ENCODE measurements at regions not wholly inside any gene's neighbourhood (a gene's known extent, or its start where the extent isn't known, plus 50 kb on each side); places are given as distances from the start of the nearest gene placed in this dataset.

DNA sequence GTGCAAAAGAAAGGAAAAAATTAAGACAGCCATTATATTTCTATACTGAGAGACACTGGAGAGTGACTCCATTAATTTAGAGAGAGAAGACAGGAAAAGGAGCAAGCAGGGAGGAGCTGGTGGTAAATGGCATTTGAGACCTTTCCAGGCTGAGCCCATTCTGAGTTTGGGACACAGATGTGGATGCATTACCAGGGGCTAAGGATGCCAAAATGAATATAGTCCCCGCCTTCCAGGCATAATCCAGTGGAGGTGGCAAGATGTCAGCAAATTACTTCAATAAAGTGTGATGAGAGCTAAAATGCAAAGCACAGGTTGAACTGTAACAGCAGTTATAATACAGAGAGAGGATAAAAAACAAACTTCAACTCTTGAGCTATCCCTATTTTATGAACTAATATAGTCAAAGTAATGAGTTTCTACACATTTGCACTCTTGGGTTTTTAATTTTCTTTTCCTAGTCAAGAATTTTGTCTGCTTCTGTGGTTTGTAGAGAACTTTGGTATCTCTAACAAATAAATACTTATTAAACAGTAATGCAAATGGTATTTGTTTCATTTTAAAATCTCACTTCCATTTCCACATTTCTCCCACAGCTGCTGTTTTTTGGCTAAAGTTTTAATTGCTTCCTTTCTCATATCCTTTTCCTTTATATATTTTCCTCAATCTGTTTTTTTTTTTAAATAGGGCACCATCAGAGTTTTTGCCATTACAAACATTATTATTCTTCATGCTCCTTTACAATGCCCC is 228.2 kb upstream of the KCNK2 start:
- no peaks in the 10 kb centered on the region for H3K27me3 ChIP-seq (ENCODE audit: insufficient read depth, low read length, poor library complexity, severe bottlenecking)
- H3K4me1 ChIP-seq (ENCODE audit: insufficient read depth, low read length, poor library complexity, severe bottlenecking), result no peaks in the 10 kb centered on the region
- no peaks in the 10 kb centered on the region for H3F3A ChIP-seq (ENCODE audit: low read depth)
- no peaks in the 10 kb centered on the region for H3K79me2 ChIP-seq (ENCODE audit: insufficient read depth, low read length)
- no peak overlapping the region for H3K4me2 ChIP-seq (ENCODE audit: low read depth, low read length, poor library complexity, severe bottlenecking)
- H3K36me3 ChIP-seq (ENCODE audit: insufficient read depth, low read length), result no peaks in the 10 kb centered on the region
- H4K20me1 ChIP-seq (ENCODE audit: insufficient read depth, low read length, poor library complexity, severe bottlenecking), result no peaks in the 10 kb centered on the region
- no peaks in the 10 kb centered on the region for H3K9me2 ChIP-seq (replicated peaks; ENCODE audit: low read depth, low read length)
- H3K4me3 ChIP-seq (ENCODE audit: low read length, poor library complexity, severe bottlenecking), result no peak overlapping the region
- no peak overlapping the region for H2AFZ ChIP-seq (ENCODE audit: low read length)
- no peaks in the 10 kb centered on the region for H3K9me3 ChIP-seq (ENCODE audit: insufficient read depth, low read depth, low read length)
- TF ChIP-seq CTCF (conservative IDR thresholded peaks at IDR 0.05; ENCODE audit: low read length) (no peak), EZH2phosphoT487 (IDR thresholded peaks at IDR 0.05; ENCODE audit: borderline replicate concordance) (no peak)
- H3K9ac ChIP-seq (ENCODE audit: low read depth, low read length, poor library complexity, severe bottlenecking), result no peak overlapping the region

GRCh38 chr1:214856843-214857242 is 225.7 kb upstream of the KCNK2 start:
- no peak overlapping the region for H3K9ac ChIP-seq (ENCODE audit: low read depth, low read length, poor library complexity, severe bottlenecking)
- TF ChIP-seq CTCF (conservative IDR thresholded peaks at IDR 0.05; ENCODE audit: low read length) (no peak), EZH2phosphoT487 (IDR thresholded peaks at IDR 0.05; ENCODE audit: borderline replicate concordance) (no peak)

GRCh38 chr1:214857716-214858115 is 224.8 kb upstream of the KCNK2 start:
- Histone ChIP-seq H3K79me2 (ENCODE audit: insufficient read depth, low read length) (no peaks in the 10 kb centered on the region), H3K4me3 (ENCODE audit: low read length, poor library complexity, severe bottlenecking) (no peak overlapping the region), H3K9me3 (ENCODE audit: insufficient read depth, low read depth, low read length) (no peaks in the 10 kb centered on the region), H3K9me2 (replicated peaks; ENCODE audit: low read depth, low read length) (no peaks in the 10 kb centered on the region), H3K36me3 (ENCODE audit: insufficient read depth, low read length) (no peaks in the 10 kb centered on the region), H3K4me2 (ENCODE audit: low read depth, low read length, poor library complexity, severe bottlenecking) (no peak overlapping the region), H3K27me3 (ENCODE audit: insufficient read depth, low read length, poor library complexity, severe bottlenecking) (no peaks in the 10 kb centered on the region), H2AFZ (ENCODE audit: low read length) (no peak overlapping the region), H3K4me1 (ENCODE audit: insufficient read depth, low read length, poor library complexity, severe bottlenecking) (no peaks in the 10 kb centered on the region), H4K20me1 (ENCODE audit: insufficient read depth, low read length, poor library complexity, severe bottlenecking) (no peaks in the 10 kb centered on the region), H3K9ac (ENCODE audit: low read depth, low read length, poor library complexity, severe bottlenecking) (no peak overlapping the region), H3F3A (ENCODE audit: low read depth) (no peaks in the 10 kb centered on the region)
- TF ChIP-seq EZH2phosphoT487 (IDR thresholded peaks at IDR 0.05; ENCODE audit: borderline replicate concordance) (no peak), CTCF (conservative IDR thresholded peaks at IDR 0.05; ENCODE audit: low read length) (no peak)

More at GRCh38 chr1:214856843-214857242, 225.7 kb upstream of the KCNK2 start:
- Histone ChIP-seq H3K9me2 (replicated peaks; ENCODE audit: low read depth, low read length) (no peaks in the 10 kb centered on the region), H3F3A (ENCODE audit: low read depth) (no peaks in the 10 kb centered on the region), H3K79me2 (ENCODE audit: insufficient read depth, low read length) (no peaks in the 10 kb centered on the region), H3K36me3 (ENCODE audit: insufficient read depth, low read length) (no peaks in the 10 kb centered on the region), H3K4me3 (ENCODE audit: low read length, poor library complexity, severe bottlenecking) (no peak overlapping the region), H3K4me1 (ENCODE audit: insufficient read depth, low read length, poor library complexity, severe bottlenecking) (no peaks in the 10 kb centered on the region), H3K27me3 (ENCODE audit: insufficient read depth, low read length, poor library complexity, severe bottlenecking) (no peaks in the 10 kb centered on the region), H4K20me1 (ENCODE audit: insufficient read depth, low read length, poor library complexity, severe bottlenecking) (no peaks in the 10 kb centered on the region), H3K4me2 (ENCODE audit: low read depth, low read length, poor library complexity, severe bottlenecking) (no peak overlapping the region), H2AFZ (ENCODE audit: low read length) (no peak overlapping the region), H3K9me3 (ENCODE audit: insufficient read depth, low read depth, low read length) (no peaks in the 10 kb centered on the region)
